Thyroid gland (tissue), 4 donors: ENCODE measurements at regions not wholly inside any gene's neighbourhood (a gene's known extent, or its start where the extent isn't known, plus 50 kb on each side); places are given as distances from the start of the nearest gene placed in this dataset.

ENCODE experiments used
- POLR2A ChIP-seq, 2 donors: fragments of 450-650 bp; IDR thresholded peaks; one replicate each; pipeline ENCODE4 v1.6.1; 2017; ENCODE audit warnings: antibody characterized with exemption in 2 of 2, mild to moderate bottlenecking in 2 of 2, moderate library complexity in 1 of 2
- TF ChIP-seq, protein P1 (sequence below), 6 experiments: fragments of 200-600 bp in 3 of 6; fragments of 450-650 bp in 3 of 6; sonication (generic) in 3 of 6; IDR thresholded peaks; one replicate each; pipeline ENCODE4 v1.5.1; 2016 to 2019; ENCODE audit warnings: antibody characterized with exemption in 6 of 6, mild to moderate bottlenecking in 2 of 6, inconsistent platforms in 1 of 6, moderate library complexity in 1 of 6

DNA sequence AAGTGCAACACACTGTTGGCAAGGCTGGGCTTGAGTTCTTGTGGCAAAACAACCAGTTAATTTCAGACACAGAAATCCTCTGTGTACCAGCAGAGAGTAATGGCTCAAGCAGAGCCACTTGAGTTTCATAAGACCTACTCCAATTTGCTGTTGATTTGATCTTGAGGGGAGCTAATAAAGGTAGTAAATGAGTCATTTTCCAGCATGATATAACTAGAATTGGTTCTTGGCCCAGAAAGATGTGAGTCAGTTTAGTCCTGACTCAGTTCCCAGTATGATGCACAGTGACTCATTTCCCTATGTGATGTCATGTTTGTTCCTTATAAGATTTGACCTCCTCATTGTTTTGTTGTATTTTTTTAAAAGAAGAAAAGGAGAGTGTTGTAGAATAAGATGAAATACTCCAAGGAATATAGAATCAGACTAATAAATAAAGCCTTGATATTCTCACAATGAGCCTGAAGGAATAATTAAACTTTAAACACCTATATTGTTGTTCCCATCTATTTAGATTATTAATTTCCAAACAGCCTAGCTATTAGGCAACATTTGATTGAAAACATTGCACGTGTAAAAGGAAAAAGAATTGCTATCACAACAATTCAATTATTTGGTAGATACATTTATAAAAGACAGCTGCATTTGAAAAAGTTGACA is 186.2 kb downstream of the REEP3 start:
- TF ChIP-seq, protein P1, sequence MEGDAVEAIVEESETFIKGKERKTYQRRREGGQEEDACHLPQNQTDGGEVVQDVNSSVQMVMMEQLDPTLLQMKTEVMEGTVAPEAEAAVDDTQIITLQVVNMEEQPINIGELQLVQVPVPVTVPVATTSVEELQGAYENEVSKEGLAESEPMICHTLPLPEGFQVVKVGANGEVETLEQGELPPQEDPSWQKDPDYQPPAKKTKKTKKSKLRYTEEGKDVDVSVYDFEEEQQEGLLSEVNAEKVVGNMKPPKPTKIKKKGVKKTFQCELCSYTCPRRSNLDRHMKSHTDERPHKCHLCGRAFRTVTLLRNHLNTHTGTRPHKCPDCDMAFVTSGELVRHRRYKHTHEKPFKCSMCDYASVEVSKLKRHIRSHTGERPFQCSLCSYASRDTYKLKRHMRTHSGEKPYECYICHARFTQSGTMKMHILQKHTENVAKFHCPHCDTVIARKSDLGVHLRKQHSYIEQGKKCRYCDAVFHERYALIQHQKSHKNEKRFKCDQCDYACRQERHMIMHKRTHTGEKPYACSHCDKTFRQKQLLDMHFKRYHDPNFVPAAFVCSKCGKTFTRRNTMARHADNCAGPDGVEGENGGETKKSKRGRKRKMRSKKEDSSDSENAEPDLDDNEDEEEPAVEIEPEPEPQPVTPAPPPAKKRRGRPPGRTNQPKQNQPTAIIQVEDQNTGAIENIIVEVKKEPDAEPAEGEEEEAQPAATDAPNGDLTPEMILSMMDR (IDR thresholded peaks at IDR 0.05): no peak
- TF ChIP-seq POLR2A (IDR thresholded peaks at IDR 0.05): no peak
